HG03469 (cell line): ENCODE measurements at regions not wholly inside any gene's neighbourhood (a gene's known extent, or its start where the extent isn't known, plus 50 kb on each side); places are given as distances from the start of the nearest gene placed in this dataset.

Source experiments
- ATAC-seq: cut with Tn5 transposase; IDR thresholded peaks from one replicate; pipeline ENCODE4 v1.9.1; 2021; ENCODE audit warnings: mild to moderate bottlenecking, moderate library complexity, moderate number of reproducible peaks; ENCODE audit not compliant: unreplicated experiment

GRCh38 chr5:163619951-163620350 lies 114.5 kb downstream of the MAT2B start:
- ATAC-seq, result no peak

DNA sequence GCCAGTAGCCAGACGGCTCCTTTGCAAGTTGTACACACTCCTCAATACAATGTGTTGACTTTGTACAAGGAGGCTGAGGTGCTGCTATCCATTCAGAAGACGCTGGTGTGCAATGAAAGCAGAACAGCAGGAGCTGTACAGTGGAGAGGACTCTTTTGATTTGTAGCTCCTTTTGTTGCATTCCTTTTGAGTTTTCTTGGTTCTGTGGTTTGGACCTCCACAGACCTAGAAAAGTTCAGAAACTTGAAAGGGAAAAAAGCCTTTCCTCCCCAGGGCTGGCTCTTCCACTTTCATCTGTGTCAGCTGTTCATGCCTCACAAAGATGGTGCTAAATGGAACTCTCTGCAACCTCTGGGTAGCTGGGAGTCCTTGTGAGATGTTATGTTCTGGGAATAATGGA lies 117.4 kb downstream of the MAT2B start:
- ATAC-seq, result no peak

DNA sequence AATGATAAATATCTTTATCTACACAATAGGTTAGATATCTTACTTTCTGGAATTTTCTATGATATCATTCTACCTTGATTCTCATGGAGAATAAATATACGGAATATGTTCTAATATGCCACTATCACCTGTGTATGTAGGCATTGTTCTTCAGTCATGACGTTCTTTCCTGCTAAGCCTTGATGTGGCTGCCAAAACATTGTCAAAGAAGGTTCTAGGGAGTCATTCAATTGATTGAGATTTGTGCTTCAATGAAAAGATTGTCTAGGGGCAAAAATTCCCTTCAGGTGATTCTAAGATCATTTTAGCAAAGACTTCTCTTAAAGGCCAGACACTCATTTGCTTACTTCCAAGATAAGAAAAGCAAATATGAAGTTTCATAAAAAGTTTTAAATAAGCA lies 118.1 kb downstream of the MAT2B start:
- ATAC-seq, result no peak

- ATAC-seq, result no peak
Measured at GRCh38 chr5:163623986-163624385, 118.6 kb downstream of the MAT2B start.

- no peak for ATAC-seq
Measured at GRCh38 chr5:163624431-163624830, 119.0 kb downstream of the MAT2B start.

DNA sequence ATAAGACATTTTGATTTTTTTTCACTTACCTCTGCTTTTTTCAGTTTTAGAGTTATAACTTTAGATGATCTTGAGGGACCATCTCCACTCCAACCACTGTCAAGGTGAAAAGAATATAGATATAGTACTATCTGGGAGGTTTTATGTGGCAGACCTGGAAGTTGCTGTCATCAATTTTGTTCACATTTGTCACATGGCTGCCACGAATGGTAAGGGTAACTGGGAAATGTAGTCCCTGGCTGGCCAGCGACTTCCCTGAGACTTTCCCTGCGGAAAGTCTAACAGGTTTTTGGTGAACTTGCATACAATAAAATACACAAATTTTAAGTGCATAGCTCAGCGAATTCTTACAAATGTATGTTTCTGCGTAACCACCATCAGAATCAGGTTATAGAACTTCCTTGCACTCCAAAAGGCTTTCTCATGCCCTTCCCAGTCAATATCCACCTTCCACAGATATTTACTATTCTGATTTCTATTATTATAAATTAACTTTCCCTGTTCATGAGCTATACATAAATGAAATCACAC lies 121.5 kb downstream of the MAT2B start:
- ATAC-seq, result no peak

GRCh38 chr5:163631856-163632255 lies 126.4 kb downstream of the MAT2B start:
- ATAC-seq, result no peak

GRCh38 chr5:163633926-163634460 lies 128.6 kb downstream of the MAT2B start:
- ATAC-seq, result no peak

GRCh38 chr5:163635631-163636030 lies 130.2 kb downstream of the MAT2B start:
- no peak for ATAC-seq

DNA sequence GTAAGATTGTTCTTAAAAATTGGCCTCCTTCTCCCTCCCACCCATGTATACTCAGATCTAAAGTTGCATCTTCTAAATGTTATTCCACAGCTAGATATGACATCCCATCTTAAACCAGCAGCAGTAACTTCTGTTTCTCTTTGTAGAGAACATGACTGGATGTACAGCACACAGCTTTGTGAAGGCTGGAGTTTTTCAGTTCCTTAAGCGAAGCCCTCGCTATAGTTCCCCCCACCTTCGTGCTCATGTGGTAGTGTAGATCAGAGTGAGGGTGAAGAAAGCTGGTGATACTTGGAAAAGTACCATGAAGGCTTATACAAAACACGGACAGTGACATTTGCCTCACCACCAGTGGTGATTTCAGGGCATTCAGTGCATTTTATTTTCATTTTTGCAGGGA lies 137.5 kb downstream of the MAT2B start:
- no peak for ATAC-seq

DNA sequence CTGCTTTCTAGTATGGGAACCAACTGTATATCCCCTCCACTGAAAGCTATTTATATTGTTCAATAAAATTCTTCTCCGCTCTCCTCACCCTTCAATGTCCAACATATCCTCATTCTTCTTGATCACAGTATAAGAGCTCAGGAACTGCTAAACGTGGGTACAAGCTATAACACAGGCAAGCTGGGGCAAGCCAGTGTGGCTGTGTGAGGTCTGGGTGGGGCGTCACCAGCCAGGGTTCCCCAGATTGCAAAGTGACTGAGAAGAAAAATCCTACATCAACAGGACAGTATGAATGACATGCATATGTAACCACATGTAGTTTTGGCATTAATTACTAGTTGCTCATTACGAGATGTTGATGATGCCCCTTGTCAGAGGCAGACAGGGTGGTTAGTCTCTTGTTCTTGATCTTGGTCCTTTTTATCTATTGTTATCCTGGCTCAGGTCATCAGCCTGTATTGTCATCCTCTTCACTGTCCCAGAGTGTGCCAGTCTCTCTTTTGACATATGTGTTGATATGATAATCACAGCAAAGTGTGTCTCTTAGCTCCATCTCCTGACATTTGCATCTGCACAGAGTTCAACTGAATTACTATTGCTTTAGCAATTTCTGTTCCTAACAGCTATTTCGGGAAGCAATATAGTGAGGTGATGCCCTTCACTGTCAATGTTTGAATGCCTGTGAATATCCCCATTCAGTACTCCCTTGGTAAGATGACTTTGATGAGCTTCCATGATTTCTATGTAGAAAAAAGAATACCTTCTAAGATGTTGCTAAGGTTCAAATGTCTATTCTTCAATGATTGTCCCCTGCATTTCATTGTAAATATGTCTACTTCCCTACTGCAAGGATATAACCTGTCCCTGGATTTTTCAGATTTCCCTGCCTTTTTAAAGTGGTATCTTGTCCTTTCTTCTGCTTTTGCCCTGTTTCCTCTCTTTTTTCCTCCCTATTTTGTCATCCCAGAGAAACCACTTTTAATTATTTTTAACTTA lies 140.3 kb downstream of the MAT2B start:
- ATAC-seq, result no peak

DNA sequence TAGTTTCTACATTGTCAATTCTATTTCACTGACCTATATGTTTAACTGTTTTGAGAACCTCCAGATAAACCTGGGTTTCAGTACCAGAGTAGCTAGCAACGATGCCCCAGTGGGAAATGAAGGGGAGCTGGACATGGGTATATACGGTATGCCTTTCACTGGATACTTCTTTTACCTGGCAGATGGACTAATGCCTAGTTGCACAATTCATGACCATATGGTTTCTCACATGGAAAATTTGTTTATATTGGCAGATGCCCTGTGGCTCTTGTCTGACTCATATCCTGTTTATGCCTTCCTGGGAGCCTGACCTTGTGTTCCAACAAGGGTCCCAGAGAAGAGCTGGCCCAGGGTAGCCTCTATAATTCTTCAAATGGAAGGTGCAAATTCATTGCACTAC lies 144.1 kb downstream of the MAT2B start:
- no peak for ATAC-seq

GRCh38 chr5:163653526-163653925 lies 148.1 kb downstream of the MAT2B start:
- no peak for ATAC-seq

- ATAC-seq, result no peak
Measured at GRCh38 chr5:163658702-163659567, 153.5 kb downstream of the MAT2B start.

DNA sequence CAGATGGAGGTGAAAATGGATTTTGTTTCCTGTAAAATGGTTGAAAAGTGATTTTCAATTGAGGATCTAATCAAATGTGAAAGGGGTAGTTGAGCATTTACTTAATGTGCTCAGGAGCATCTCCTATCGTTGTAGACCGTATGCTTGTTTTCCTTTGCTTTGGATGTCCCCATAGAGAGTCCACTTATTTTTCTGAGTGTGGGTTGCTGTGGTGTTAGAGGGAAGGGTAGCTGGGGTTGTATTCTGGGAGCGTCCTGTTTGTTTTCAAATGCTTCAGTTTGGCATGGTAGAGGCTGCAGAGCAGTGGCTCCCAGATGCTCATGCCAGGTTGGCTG lies 154.1 kb downstream of the MAT2B start:
- no peak for ATAC-seq

- ATAC-seq, result no peak
Measured at GRCh38 chr5:163660486-163660885, 155.1 kb downstream of the MAT2B start.

GRCh38 chr5:163661360-163661759 lies 155.9 kb downstream of the MAT2B start:
- no peak for ATAC-seq

DNA sequence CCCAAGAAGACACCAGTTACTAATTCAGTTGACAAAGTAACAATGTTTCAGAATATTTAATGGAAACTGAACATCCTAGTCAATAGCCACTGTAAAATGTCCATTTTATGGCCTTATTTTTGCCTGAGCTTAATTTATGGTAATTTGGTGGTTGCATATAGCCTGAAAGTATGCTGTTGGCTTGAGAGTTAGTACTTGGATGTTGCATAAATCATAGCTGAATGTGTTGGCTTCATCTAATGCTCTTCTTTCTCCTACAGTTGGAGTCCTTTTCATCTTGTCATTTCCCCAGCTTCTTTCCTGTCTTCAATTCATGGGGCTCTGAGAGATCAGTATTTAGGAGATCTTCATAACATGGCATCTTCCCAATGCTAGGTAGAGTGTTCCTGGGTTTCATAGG lies 164.6 kb downstream of the MAT2B start:
- ATAC-seq, result no peak

DNA sequence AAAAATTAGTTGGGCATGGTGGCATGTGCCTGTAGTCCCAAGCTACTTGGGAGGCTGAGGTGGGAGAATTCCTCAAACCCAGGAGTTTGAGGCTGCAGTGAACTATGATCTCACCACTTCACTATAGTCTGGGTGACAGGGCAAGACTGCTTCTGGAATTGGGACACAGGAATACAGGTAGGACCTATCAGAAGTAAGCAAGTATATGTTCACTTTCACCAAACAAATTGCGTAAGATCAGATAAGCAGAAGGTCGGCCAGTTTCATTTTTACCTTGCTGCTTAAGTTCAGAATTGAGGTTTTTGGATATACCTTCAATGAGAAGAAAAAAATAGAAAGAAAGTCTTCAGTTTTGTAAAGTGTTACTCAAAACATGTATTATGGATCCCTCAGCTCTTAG lies 171.7 kb downstream of the MAT2B start:
- no peak for ATAC-seq

DNA sequence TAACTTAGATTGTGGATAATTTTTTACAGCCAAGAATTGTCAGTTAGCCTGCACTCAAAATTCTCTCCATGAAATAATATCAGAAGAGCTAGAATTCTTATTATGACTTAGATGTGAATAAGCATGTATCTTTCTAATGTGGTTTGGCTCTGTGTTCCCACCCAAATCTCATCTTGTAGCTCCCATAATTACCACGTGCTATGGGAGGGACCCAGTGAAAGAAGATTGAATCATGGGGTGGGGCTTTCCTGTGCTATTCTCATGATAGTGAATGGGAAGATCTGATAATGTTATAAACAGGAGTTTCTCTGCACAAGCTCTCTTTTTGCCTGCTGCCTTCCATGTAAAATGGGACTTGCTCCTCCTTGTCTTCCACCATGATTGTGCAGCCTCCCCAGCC lies 176.8 kb downstream of the MAT2B start:
- ATAC-seq, result no peak

- no peak for ATAC-seq
Measured at GRCh38 chr5:163687414-163687813, 182.0 kb downstream of the MAT2B start.
